NCI-H2227 treated with DMSO at 0.1 percent for 48 hours (cell line): ENCODE measurements at regions not wholly inside any gene's neighbourhood (a gene's known extent, or its start where the extent isn't known, plus 50 kb on each side); places are given as distances from the start of the nearest gene placed in this dataset.
"Not testable (repeated sequence)": the region's sequence is repeated elsewhere in the genome, so short reads cannot be mapped to it uniquely, and the experiment has no call there.

Experiments used
- DNase-seq: peaks from one replicate; lab custom pipeline; 2025; lab: John Stamatoyannopoulos, UW

- not testable (repeated sequence) for DNase-seq
Measured at GRCh38 chr10:70990156-70990555, 101.8 kb upstream of the PCBD1 start.

GRCh38 chr10:70990681-70991080 lies 102.3 kb upstream of the PCBD1 start:
- no peak for DNase-seq

GRCh38 chr10:70991140-70992124 lies 103.1 kb upstream of the PCBD1 start:
- no peak for DNase-seq

DNA sequence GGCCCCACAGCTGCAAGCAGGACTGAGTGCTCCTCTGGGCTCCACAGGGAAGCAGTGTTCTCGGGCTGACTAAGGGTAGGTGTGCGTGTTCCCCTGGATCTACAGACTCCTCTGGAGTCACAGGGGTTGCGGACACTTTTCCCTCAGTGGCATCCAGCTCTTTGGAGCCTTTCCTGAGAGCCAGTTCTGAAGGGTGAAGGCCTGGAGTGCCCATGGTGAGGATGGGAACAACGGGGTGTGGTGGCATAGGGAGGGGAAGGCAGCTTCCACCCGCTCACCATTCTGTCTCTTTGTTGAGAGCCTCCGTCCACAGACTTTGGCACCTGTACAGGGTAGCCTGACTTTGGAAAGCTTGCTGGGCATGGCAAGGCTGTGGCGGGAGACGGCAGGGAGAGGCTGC lies 104.1 kb upstream of the PCBD1 start:
- DNase-seq, result no peak

- no peak for DNase-seq
Measured at GRCh38 chr10:70993051-70993450, 104.7 kb upstream of the PCBD1 start.

DNA sequence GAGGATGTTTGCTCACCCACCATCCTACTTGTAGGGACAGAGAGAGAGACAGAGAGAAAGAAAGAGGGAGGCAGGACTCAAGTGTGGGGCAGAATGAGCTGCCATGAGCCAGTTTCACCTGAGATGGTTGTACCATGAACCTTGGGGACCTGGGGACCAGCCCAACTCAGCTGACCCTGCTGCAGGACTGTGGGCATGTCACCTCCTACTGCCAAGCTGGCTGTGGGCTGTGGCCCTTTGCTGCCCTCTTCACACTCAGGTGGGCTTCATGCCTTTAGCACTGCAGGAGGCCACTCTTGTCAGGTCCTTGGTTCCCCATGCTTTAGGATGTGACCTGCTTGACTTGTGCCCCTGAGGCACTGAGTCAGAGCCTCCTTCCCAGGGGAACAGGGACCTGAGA lies 108.2 kb upstream of the PCBD1 start:
- no peak for DNase-seq

GRCh38 chr10:70997236-70997635 lies 108.9 kb upstream of the PCBD1 start:
- DNase-seq, result no peak

DNA sequence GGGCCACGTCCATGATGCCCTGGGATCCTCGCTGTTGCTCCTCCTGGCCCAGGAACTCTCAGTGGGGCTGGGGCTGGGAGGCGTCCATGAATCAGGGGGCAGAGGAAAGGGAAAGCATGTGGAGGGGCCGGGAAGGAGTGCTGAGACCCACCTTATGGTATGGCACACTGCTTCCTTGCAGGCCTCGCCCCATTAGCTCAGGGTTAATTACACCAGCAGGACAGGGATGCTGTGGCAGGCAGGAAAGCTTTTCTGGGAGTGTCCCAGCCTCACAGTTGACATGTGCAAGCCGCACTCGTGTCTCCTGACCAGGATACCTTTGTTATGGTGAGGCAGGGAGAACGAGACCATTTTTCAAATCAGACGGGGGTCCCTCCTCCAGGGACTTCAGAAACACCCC lies 109.7 kb upstream of the PCBD1 start:
- DNase-seq, result no peak

DNA sequence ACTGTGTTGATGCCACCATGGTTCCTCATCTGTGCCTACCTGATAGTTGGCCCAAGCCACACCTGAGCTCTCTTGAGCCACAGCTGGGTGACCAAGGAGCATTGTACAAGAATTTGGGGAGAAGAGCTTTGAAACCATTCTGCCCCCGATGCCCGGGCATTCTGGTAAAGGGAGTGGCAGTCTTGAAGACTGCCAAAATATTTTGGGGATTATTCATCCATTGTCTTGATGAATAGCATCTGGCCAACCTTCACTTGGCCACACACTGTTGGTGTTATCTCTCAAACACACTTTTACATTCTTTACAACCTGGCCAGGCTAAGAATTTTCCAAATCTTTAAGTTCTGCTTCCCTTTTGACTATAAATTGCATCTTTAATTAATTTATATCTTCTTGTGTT lies 113.1 kb upstream of the PCBD1 start:
- no peak for DNase-seq

- no peak for DNase-seq
Measured at GRCh38 chr10:71004176-71005075, 116.1 kb upstream of the PCBD1 start.

DNA sequence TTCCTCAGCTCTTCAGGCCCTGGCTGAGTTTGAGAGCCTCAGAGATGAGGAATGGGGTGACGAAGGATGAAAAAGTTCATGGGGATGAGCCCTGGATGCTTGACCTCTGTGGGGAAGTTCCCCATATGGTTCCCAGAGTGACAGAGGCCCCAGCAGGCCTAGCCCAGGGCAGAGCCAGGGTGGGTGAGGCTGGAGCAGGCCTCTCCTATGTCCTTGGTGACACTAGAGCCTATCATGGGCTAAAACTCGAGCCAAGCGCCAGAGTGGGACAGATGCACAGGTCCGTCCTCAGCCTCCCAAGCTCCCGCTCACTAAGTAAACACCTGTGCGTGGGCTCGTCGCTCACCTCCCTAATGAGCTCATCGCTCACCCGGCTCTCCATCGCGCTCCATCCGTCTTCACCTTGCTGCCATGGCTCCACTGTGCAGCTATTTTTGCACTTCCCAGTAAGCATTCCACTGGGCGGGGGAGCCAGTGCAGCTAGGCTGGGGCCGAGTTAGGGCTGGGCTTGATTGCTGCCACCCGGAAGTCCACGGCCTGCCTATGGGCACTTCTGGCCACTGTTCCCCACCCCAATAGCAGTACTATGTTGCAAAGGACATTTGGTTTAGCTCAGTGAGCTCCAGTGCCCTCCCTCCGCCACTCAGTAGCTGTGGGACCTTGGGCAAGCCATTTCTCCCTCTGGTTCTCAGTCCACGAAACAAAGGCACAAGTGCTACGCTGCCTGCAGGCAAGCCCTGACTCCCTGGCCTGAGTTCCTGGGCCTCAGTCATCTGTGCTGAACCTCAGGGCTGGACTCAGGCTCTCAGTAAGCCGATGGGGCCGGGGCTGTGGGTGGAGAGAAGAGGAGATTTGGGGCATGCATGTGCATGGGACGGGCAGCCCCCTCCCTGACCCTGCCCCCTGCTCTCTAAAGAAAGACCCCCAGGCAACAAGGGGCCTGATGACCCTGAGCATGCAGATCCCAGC lies 117.3 kb upstream of the PCBD1 start:
- no peak for DNase-seq

- no peak for DNase-seq
Measured at GRCh38 chr10:71006506-71006905, 118.1 kb upstream of the PCBD1 start.

GRCh38 chr10:71007516-71007915 lies 119.2 kb upstream of the PCBD1 start:
- no peak for DNase-seq

GRCh38 chr10:71008150-71008549 lies 119.8 kb upstream of the PCBD1 start:
- no peak for DNase-seq

DNA sequence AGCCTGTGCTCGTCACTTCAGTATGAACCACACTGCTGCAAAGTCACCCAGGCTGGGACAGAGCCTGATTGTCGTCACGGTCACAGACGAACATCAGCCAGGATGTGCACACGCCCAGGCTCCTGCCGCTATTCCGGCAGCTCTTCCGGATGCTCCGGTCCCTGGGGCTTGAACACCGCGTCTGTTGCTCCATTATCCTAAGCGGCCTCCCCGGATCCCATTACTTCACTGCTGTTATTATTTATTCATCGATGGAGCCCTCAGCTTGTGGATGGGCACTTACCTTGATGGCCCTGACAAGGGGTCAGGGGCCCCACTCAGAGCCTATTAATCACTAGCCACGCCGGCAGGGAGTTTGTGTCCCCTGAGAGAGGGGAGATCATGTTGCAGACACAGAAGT lies 120.8 kb upstream of the PCBD1 start:
- DNase-seq, result peak; percentile 1

GRCh38 chr10:71010730-71011129 lies 122.4 kb upstream of the PCBD1 start:
- DNase-seq, result no peak

GRCh38 chr10:71011141-71011540 lies 122.8 kb upstream of the PCBD1 start:
- DNase-seq, result no peak

DNA sequence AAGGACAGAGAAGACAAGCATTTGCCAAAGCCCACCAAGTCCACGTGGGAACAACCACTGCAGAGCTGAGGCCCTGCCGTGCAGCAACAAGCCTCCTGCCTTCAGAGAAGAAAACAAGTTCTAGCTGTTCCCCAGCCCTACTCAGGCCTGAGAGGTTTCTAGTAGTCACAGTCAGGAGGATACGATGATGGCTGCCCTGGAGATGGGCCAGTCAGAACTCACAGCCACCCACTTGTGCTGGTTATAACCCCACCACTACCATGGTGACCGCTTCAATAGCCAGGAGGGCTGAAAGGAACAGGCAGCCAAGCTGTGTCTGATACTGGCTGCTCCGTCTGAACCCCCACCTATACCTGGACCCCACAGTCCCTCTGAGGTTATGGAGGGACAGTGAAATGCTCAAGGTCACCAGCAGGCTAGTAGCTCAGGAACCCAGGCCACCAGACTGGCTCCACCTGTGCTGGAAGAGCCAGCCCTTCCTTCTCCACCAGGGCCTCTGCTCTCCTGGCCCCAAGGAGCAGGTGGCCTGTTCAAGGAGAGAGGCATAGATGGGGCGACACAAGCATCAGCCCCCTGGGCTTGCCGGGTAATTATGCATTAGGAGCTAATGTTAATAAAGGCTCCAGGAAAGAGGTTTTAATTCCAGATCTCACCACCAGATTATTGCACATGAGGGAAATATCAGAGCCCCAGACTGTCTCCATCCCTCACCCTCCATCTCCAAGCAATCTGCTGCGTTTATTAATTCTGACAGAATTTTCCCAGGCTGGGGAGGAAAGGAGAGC lies 125.8 kb upstream of the PCBD1 start:
- no peak for DNase-seq

GRCh38 chr10:71015674-71016073 lies 127.3 kb upstream of the PCBD1 start:
- DNase-seq, result no peak

GRCh38 chr10:71020061-71020460 lies 131.7 kb upstream of the PCBD1 start:
- not testable (repeated sequence) for DNase-seq

DNA sequence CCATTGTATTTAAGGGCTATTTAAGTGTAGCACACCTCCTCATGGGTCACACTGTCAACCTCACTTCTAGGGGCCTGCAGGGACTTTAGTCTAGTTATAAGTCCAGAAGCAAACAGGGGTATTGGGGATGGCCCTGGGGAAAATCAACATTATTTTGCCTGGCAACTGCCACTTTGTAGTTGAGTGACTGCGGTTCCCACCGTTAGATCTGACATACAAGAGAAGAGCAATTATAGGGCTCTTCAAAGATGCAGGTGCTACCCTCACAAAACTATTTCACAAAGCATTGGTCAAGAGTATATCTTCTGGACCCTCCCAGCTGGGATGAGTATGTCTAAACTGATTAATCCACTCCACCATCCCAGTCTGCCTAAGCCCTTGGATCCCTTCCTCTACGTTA lies 133.0 kb upstream of the PCBD1 start:
- no peak for DNase-seq
